ENCODE measurements at regions not wholly inside any gene's neighbourhood (a gene's known extent, or its start where the extent isn't known, plus 50 kb on each side); places are given as distances from the start of the nearest gene placed in this dataset.

DNA sequence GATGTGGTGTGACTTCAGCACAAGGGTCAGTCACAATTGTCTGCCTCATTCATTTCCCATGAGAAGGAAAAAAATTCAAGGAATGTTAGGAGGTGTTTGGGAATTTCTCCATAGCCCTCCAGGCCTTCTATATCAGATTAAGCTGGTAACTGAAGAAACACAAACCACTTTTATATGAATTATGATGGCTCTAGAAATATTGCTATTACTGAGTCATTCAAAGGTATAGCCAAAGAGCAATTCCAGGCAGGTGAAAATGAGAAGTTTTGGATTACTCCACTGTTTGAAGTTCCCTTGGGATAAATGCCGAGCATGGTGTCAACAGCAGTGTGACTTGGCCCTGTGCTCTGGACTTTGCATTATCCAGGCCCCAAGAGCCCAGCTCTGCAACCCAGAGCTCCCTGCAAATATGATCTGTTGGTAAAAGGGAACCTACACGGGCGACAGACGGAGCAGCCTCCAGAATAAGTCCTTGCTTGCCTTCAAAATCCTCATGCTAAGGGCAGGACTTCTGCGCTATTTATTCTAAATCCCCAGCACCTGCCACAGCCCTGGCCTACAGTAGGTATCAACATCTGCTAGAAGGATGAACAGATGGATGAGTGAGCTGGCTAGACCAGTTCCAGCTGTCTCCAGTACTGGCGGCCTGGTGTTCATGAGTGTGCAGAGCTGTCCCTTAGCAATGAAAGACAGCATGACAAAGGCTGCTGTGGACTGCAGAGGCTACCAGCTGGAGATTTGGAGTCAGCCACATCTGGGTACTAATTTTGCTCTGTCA, 67.5 kb upstream of the ZBED5 start:
- DNase-seq (ENCODE audit: low spot score), result no peak

DNA sequence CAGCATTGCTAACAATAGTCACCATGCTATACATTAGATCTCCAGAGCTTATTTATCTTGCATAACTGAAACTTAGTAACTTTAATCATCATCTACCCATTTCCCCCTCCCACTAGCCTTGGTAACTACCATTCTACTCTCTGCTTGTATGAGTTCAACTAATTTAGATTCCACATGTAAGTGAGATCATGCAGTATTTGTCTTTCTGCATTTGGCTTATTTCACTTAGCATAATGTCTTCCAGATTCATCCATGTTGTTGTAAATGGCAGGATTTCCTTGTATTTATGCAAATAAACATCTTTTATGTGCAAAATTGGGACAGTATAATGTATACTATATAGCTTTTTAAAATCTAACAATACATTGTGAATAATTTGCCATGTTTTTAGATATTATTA, 66.0 kb upstream of the ZBED5 start:
- no peak for DNase-seq (ENCODE audit: low spot score)

DNA sequence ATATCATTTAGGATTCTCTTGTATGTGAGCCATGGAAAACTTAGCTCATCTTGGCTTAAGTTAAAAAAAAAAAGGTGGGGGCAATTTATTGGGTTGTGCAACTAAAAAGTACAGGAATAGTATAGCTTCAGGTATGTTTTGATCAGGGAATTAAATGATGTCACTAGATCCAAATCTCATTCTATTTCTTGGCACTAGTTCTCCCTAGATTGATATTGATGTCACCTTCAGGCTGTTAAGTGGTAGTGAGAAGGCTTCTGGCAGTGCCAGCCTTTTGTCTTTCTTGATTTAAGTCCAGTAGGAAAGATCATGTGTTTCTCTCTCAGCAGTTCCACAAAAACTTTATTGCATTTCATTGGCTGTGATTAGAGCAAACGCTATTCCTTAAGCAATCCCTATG, 65.0 kb upstream of the ZBED5 start:
- DNase-seq (ENCODE audit: low spot score), result no peak

DNA sequence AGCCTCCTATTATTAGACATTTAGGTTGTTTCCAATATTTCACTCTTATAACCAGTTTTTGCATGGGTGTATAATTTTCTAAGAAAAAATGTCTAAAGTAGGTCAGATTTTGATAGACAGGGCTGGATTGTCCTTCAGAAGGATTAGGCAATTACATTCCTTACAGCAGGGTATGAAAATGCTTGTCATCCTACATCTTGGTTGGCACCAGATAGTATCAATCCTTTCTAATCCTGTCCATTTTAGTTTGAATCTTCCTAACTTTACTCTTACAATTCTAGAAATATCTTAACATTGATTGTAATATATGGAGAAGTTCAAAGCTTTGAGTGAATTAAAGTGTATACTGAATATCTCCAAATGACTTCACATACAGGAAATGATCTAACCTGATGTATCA, 63.0 kb upstream of the ZBED5 start:
- no peak for DNase-seq (ENCODE audit: low spot score)

DNA sequence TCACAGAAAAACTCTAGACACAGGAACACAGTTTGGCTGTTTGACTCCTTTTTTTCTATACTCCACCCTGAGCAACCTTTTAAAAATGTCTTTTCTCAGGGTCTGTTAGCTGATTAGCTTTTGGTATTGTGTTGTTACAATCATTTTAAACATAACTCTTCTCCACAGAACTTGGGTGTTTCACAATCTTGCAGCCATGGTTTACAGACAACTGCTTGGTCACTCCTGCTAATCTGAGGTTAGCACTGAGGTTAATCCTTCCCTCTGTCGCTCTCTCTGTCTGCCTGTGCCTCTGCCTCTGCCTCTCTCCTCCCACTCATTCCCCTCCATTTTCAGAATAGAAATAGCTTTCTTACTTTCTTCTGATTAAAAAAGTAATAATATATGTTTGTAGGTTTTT, 62.4 kb upstream of the ZBED5 start:
- no peak for DNase-seq (ENCODE audit: low spot score)

DNA sequence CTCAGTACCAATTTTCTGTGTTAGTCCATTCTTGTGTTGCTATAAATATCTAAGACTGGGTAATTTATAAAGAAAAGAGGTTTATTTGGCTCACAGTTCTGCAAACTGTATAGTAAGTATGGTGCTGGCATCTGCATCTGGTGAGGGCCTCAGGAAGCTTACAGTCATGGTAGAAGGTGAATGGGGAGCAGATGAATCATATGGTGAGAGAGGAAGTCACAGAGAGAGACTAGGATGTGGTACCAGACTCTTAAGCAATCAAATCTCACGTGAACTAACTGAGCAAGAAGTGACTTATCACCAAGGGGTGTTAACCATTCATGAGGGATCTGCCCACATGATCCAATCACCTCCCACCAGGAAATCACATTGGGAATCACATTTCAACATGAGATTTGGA, 60.8 kb upstream of the ZBED5 start:
- peak; percentile 66 for DNase-seq (ENCODE audit: low spot score)

DNA sequence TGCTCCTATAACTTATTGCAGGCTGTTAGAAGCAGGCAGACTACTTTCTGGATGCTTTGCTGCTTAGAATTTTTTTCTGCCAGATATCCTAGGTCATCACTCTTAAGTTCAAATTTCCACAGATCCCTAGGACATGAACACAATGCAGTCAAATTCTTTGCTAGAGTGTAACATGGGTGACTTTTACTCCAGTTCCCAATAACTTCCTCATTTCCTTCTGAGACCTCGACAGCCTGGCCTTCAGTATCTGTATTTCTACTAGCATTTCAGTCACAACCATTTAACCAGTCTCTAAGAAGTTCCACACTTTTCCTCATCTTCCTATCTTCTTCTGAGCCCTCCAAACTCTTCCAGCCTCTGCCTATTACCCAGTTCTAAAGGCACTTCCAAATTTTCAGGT, 60.4 kb upstream of the ZBED5 start:
- DNase-seq (ENCODE audit: low spot score), result no peak

DNA sequence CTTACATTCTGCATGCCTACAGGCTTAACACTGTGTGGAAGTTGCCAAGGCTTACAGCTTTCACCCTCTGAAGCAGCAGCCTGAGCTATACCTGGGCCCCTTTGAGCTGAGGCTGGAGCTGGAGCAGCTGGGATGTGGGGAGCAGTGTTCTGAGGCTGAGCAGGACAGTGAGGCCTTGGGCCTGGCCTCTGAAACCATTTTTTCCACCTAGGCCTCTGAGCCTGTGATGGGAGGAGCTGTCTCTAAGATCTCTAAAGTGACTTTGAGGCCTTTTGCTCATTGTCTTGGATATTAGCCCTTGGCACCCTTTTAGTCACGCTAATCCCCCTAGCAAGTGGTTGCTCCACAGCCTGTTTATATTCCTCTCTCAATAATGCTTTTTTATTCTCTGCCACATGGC, 59.9 kb upstream of the ZBED5 start:
- no peak for DNase-seq (ENCODE audit: low spot score)

DNA sequence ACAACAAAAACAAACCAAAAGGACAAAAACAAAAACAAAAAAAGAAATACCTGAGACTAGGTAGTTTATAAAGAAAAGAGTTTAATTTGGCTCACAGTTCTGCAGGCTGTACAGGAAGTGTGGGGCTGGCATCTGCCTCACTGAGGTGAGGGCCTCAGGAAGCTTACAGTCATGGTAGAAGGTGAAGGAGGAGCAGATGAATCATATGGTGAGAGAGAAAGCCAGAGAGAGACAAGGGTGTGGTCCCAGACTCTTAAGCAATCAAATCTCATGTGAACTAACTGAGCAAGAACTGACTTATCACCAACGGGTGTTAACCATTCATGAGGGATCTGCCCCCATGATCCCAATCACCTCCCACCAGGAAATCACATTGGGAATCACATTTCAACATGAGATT, 58.8 kb upstream of the ZBED5 start:
- no peak for DNase-seq (ENCODE audit: low spot score)

DNA sequence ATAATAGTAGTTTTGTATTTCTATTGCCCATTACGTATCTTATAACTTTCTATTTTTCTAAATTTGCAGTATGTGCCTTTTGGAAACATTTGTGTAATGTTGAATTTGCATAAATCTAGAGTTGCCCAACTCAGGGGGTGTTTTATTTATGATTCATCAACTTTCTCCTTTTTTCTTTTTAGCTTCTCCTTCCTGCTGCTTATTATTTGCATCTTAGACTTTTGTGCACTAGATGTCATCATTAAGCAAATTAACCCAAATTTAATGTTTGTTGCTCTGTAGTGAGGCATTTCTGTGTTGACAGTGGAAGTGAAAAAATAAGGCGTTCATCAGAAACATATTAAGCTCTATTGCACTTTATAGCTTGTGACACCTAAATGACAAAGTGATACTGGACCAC, 56.2 kb upstream of the ZBED5 start:
- no peak for DNase-seq (ENCODE audit: low spot score)

DNA sequence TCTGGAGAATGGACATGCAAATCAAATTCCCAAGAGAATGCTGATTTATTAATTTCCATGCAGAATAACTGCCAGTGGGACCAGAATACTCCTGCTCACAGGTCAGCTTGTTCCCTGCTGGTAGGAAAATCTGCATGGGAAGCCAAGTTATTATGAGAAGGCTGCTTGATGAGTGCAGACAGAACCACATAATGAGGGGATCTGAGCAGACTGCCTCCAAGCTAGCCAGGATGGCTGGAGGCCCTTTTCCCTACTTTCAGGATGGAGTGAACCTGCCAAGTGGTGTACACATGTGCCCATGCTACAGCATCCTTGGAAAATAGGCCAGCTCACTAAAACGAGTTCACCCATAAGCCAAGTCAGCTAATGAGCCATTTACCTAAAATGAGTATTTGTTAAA, 55.2 kb upstream of the ZBED5 start:
- no peak for DNase-seq (ENCODE audit: low spot score)

DNA sequence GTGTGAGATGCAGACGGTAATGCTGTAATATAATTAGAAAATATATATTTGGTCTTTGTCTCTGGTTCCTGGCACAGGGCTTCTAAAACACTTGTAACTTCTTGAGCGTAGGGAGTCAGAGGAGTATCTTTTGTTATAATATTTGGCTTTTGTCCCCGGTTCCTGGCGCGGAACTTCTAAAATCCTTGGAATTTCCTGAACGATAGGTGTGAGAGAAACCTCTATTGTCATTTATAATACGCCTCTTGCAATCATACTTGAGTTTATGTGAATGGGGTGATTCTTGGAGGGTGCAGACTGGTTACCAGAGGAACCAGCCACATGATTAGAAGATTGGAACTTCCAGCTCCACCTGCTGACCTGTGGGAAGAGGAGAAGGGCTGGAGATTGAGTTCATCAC, 54.1 kb upstream of the ZBED5 start:
- DNase-seq (ENCODE audit: low spot score), result no peak

DNA sequence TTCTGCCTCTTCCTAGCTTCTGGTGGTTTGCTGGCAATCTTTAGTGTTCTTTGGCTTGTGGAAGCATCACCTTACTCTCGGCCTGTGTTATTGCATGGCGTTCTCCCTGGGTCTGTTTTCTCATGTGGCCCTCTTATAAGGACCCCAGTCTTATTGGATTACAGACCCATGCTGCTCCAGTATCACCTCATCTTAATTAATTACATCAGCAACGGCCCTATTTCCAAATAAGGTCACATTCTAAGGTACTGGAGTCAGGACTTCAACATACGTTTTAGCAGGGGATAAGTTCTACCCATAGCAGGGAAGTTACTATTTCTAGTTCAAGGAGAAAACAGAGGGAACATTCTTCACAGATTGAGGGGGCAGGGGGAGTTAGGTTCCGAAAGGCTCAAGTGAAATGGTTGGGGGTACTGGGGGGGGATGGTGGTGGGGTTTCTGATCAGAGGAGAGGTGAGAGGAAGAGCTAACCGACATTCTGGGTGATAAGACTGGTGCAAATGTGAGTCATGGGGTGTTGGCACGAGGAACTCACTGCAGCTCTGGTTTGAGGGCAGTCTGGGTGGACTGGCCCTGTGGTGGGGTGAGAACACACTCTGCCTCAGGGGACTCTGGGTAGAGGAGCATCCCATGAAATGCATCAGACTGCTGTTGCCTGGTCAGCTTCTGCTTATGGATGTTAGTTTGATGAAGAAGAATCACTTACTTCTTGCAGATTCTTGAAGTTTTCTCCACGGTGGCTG, 51.5 kb upstream of the ZBED5 start:
- DNase-seq (ENCODE audit: low spot score), result no peak

DNA sequence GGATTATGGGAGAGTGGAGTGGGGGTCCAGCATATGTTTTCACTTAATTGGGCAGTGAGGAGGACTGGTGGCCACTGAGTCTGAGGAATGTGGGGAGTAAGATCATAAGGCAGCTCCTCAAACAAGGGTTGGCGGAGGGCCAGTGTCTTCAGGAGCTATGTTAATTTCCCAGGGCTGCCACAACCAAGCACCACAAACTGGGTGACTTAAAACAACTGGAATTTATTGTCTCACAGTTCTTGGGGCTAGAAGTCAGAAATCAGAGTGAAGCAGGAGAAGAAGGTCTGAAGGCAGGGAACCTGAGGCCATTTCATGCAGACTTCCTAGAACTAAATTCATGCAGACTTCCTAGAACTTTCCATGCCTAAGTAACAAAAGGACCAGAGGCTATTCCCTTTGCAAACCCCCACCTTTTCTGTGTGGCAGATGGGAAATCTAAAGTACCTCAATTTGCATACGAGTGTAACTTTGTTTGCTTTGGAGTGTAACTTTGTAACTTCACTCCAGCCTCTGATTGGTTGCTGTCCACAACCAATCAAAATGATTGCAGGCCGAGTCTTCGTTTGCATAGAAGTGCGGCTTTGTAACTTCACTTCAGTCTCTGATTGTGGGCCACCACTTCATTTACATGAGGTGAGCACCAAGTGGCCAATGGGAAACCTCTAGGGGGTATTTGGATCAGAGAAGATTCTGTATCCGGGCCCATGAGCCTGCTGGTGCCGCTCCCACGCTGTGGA, 50.5 kb upstream of the ZBED5 start:
- DNase-seq (ENCODE audit: low spot score), result no peak

Measured in RKO (cell line).